GM12872 (cell line): ENCODE measurements at regions not wholly inside any gene's neighbourhood (a gene's known extent, or its start where the extent isn't known, plus 50 kb on each side); places are given as distances from the start of the nearest gene placed in this dataset.

ENCODE experiments used
- TF ChIP-seq, protein P1 (sequence below): IDR thresholded peaks from 3 replicates; pipeline ENCODE4 v1.5.1; 2011; ENCODE audit warnings: low read depth, mild to moderate bottlenecking, low read length, moderate library complexity; ENCODE audit not compliant: insufficient read depth

DNA sequence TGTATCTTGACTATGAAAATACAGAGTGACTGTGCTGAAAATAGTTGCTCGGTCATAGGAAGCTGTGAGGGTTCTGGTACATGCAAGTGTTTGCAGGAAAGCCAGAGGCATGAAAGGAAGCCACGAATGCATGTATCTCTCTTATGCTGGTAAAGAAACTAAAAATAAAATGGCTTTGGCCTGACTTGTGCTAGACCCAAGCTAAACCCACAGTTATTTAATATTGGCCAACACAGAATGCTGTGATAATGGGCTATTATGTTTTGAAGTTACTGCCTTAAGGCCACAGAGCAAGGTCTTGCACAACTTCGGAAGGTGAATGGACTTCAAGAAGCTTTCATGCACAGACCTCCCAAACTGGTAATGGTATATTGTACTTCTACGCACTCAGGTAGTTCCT lies 518.2 kb upstream of the HTR2A start:
- TF ChIP-seq, protein P1, sequence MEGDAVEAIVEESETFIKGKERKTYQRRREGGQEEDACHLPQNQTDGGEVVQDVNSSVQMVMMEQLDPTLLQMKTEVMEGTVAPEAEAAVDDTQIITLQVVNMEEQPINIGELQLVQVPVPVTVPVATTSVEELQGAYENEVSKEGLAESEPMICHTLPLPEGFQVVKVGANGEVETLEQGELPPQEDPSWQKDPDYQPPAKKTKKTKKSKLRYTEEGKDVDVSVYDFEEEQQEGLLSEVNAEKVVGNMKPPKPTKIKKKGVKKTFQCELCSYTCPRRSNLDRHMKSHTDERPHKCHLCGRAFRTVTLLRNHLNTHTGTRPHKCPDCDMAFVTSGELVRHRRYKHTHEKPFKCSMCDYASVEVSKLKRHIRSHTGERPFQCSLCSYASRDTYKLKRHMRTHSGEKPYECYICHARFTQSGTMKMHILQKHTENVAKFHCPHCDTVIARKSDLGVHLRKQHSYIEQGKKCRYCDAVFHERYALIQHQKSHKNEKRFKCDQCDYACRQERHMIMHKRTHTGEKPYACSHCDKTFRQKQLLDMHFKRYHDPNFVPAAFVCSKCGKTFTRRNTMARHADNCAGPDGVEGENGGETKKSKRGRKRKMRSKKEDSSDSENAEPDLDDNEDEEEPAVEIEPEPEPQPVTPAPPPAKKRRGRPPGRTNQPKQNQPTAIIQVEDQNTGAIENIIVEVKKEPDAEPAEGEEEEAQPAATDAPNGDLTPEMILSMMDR = no peak

DNA sequence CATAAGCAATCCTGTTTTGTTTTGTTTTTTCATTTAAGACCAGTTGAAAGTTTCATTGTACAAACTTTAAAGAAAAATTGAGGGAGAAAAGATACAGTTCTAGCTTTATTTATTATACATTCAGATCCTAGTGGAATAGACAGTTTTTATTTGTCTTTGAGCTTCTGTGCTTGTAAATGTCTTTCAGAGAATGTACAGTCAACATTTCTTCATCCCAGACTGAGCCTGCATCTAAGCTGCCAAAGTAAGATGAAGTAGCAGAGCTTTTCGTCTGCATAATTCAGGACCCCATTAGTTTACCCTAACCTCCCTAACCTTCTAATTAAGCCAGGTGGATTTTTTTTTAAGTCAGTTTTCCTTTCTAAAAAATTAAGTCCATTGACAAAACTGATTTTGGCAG lies 516.7 kb upstream of the HTR2A start:
- TF ChIP-seq, protein P1 = no peak

DNA sequence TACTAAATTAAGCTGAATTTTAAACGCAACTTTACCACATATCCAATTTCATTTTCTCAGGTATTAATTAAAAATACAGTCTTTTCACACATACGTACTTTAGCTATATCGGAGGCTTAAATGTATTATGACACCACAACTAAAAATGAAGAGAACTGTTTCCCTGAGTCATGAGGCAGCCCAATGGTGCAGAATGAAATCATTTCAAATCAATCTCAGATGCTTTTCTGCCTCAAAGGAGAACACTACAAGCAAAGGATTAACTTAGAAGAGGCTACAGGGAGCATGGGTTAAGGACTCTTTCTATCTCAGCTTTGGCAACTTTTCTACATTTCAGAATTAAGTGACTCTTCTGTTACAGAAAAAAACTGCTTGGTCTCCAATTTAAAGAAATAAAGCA lies 516.3 kb upstream of the HTR2A start:
- TF ChIP-seq, protein P1 = no peak

DNA sequence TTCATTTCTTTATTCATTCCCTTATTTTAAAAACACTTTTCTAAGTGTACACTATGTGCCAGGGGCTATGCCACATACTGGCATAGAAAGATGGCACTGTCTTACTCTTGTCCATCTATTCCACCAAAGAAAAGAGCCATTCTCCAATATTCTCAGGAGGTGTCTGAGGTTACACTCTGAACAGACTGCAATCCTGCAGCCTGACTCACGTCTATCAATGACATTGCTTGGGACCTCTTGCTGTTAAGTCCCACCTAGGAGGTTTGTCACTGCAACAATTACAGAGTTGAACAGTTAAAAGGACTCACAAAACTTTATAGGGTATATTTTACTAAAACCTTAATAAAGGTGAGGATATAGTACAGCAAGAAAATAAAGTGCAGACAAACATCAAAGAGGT lies 512.9 kb upstream of the HTR2A start:
- TF ChIP-seq, protein P1 = no peak

DNA sequence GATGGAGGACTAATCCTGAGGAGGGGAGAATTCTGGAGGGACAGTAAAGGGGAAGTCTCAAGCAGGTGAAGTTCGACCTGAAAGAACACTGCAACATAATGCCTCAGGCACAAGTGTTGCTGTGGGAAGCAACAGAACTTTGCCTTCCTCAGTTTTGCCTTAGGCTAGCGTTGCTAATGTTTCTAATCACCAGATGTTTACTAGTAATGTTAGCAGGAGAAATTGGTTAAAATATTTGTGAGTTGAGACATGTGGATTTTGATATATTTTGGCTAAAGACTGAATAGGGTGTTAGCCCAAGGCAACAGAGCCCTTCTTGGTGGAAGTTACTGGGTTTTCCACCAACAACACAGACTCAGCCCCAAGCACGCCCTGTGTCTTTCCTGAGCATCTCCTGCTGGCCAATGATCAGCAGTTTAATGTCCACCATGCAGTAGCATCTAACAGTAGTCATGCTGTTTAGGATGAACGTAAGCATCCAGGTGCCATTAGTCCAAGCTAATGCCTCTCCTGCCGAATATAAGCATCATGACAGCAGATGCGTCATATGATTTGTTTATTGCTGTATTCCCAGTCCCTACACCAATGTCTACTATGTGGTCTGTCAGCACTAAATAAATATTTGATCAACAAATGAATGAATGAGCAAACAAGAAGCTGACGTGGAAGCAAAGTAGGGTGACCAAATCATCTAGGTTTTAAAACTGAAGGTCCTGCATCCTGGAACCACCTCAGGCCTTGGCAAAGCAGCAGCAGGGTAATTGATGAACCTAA lies 511.9 kb upstream of the HTR2A start:
- TF ChIP-seq, protein P1 = no peak

DNA sequence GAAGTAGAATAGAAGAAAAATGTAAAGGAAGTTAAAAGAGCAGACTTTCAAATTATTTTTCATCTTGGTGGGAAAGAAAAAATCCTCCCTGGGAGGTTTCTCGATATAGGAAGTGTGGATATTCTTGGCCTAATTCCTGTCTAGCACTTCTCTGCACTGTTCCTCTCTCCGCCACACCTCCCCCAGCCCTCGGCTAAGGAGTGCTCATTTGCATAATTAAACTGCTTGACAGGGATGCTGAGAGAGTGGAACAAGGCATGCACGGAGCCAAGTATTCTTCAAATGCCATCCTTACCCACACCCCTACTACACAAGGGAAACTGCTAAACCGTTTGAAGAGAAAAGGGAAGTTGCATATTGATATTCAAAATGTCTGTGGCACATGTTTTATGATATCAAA lies 511.0 kb upstream of the HTR2A start:
- TF ChIP-seq, protein P1 = no peak

DNA sequence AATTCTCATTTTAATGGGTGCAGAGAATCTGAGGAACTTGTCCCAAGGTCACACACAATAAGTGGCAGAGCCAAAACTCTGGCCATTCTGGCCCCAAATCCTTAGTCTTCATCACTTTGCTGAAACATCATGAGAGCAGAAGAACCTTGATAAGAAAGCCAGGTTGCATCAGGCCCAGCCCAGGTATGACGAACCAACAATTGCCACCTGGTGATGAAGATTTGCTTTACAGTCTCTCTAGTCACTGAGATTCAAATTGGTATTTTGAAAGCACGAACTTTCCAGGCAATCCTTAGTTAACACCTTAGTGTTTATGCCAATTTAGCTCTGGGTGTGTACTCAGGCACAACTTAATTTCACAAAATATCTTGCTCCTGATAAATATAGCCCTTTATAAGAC lies 502.7 kb upstream of the HTR2A start:
- TF ChIP-seq, protein P1 = no peak
